NCI-H128 (cell line): ENCODE measurements at regions not wholly inside any gene's neighbourhood (a gene's known extent, or its start where the extent isn't known, plus 50 kb on each side); places are given as distances from the start of the nearest gene placed in this dataset.
A peak's percentile ranks its signal among the peaks of the same experiment; 100 is the strongest.

ENCODE experiments used
- DNase-seq: peaks from one replicate; lab custom pipeline; 2025; ENCODE audit not compliant: unreplicated experiment; lab: John Stamatoyannopoulos, UW

DNA sequence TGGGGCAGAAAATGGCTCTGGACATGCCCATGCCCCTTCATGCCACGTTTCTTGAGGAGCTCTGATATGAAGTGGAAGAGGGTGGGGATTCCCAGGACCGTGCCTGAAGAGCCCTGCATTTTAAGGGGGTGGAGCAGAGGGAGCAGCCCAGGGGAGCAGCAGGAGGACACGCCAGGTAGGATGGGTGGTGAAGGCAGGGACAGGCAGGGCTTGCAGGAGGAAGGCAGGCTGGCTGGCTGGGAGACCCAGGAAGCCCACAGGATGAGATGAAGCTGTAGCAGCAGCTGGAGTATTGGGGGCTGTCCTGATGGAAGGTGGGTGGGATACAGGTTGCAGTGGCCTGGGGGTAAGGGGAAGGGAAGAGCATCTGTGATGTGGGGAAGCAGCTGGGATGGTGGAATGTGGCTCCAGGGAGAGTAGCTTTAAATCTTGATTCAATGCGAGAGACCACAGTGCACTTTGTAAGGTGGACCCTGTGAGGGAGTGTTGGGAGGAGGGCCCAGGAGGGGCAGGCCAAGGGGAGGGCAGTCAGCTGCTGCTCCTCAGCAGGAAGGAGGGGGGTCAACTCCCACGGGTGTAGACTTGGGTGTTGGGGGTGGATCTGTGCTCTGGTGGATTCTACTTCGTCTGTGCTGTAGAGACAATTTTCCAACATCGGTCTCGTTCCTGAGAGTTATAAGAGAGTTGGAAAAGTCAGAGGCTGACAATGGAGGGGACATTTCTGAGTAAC is 242.6 kb upstream of the IRX4 start:
- DNase-seq = no peak

- no peak for DNase-seq
These were observed 241.9 kb upstream of the IRX4 start for GRCh38 chr5:2124434-2125170.

DNA sequence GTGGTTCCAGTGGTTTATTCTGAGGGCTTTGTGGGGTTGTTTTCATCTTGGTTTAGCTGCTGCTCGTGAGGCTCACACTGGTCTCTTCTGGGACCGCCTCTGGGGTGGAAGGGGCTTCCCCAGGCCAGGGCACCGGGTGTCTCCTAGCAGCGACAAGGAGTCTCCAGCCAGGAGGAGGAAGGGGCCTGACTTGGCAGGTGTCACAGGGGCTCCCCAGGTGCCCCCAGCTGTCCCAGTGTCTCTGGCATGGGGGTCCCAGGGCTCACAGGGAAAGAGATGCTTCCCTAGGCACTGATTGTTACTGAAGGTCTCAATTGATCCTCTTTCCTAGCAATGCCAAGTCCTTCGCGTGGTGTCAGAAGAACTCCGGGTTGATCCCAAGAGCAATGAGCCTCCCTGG is 241.1 kb upstream of the IRX4 start:
- no peak for DNase-seq

DNA sequence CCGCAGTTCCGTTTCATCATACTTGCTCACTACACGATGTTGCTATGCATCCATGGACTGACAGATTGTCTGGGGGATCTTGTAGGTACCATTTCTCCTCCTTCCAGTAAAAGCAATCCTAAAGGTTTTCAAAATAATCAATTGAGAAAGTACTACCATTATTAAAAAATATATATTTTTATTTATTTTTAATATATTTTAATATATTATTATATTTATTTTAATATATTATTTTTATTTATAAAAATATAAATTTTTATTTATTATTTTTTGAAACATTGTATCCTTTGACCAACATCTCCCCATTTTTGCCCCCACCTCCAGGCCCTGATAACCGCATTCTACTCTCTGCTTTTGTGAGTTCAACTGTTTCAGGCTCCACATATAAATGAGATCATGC is 237.6 kb upstream of the IRX4 start:
- no peak for DNase-seq

- no peak for DNase-seq
These were observed 236.8 kb upstream of the IRX4 start for GRCh38 chr5:2119573-2119972.

DNA sequence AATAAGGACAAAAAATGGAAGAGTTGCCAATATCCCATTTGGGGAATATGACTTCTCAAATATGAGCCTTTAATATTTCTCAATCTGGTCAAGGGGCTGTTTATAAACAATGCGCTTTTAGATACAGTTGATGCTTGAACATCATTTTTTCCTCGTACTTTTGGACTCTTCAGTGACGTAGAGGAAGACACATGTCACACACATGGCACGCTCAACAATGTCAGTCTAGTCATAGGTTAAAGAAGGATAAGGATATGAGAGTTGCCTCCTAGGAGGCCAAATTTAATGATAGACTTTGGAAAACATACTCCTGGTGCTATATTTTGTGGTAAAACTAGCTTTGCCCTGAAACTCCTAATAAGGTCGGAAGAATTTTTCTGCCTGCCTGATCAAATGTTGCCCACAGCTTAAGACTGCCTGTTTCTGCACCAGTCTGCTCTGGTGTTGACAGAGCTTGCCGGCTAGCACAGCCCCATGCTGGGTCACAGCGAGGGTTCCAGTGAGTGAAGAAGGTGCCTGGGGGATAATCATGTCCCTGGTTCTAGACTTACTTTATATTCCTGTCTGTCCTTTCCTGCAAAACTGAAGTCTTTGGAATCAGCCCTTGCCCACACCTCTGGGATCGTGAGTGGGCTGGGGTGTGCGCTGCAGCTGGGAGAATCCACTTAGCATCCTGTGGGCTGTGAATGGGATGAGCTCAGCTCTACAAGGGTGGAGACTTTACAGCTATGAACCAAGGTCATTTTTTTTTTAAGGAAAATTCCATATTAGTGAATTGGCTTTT is 230.8 kb upstream of the IRX4 start:
- no peak for DNase-seq

DNA sequence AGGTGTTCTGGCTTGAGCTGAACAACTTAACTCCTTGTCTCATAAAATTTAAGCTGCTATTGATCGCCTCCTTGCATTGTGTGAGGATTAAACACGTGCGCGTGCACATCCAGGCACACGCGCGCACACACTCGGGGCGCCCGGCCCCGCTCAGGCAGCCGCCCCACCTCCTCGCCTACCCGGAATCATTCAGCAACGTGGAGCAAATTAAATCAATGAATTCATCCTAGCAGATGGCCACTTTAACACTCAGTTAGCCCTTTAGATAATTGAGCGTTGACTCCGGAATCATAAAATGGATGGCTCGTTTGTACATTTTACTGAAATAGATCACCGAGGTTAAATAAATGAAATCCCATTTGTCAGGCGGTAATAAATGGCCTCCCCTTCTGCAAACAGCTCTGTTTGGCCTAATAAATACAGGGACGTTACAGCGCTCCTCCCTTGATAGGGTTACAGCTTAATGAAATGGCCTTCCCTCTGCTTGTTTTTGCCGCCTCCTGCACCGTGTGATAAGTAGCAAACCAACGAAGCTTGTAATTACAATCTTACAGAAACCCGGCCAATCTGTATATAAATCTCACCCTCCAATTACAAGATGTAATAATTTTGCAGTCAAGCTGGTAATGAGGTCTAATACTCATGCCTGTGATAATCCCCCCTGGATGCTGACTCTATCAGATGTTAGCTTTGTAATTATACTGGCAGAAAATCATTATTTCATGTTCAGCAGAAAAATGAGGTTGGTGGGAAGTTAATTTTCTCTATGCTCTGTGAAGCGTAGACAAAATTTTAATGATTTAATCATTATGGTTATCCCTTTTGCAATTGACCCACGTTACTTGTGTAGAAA is 229.7 kb upstream of the IRX4 start:
- no peak for DNase-seq

- no peak for DNase-seq
These were observed 228.9 kb upstream of the IRX4 start for GRCh38 chr5:2111569-2112105.

DNA sequence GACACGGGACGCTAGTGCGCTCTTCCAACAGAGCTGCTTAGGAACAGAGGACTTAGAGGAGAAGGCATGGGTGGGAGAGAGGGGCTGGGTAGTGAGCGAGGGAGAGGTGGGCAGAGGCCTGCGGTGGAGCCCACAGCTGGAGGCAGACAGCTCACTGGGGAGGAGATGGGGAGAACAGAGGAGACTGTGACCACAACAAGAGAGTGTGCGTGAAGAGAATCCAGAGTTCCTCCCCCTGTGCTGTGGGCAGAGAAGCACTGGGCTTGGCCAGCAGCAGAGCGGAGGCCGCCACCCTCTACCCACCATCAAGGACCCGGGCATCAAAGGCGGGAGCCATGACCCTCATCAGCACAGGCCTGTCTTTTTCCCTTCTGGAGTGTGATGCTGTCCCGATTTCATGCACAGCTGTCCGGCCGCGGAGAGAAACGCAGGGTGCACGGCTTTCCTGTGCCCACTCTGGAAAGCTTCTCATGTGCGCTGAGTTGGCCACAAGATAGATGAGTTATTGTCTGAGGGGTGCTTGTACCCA is 228.3 kb upstream of the IRX4 start:
- no peak for DNase-seq

GRCh38 chr5:2110137-2110933 is 227.6 kb upstream of the IRX4 start:
- DNase-seq = no peak

DNA sequence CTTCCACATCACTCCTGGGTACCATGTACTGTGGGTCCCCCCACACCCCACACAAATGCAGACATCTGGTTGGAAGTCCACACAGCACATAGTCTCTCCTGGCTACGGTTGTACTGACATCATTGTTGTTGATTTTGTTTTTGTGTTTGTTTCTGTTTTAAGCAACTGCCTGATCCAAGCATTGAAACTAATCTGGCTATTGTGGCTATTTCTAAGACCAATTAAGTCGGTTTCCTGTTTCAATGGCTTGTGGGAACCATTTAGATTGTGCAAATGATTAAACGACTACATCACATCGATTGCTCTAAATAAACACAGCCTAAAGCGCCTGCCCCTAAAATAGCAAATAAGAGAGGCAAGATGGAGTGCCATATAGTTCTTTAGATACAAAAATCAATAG is 226.8 kb upstream of the IRX4 start:
- DNase-seq = no peak

DNA sequence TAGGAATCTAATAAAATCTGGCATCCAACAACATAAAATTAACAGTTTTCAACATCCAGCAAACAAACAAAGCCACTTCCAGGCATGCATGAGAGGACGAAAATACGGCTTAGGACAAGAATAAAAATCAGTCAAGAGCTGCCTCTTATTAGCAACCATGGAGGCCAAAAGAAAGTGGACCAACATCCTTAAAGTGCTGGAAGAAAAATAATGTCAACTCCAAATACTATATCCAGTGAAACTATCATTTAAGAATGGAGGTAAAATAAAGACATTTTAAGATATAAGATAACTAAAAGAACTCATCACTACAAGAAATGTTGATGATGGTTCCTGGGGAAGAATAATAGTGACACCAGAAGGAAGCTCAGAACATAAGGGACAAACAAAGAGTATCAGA is 224.0 kb upstream of the IRX4 start:
- DNase-seq = no peak

GRCh38 chr5:2105141-2105540 is 222.4 kb upstream of the IRX4 start:
- no peak for DNase-seq

GRCh38 chr5:2103940-2104339 is 221.2 kb upstream of the IRX4 start:
- peak; percentile 23 for DNase-seq

GRCh38 chr5:2102819-2103776 is 220.4 kb upstream of the IRX4 start:
- DNase-seq = no peak

DNA sequence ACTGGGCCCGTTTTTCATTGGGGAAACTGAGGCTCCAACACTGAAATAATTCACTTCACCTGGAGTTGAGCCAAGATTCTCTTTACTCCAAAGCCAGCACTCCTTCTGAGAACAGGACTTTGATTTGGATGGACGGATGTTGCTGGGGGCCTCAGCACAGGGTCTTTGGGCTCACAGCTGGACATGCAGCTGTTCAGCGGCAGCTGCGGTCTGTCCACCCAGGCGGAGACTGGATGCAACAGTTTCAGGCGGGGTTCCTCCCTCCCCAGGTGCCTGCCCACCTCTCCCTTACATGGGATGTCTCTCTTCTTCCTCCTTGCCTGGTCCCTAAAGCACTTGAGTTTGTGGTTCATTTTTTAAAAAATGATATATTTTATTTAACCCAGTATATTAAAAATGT is 219.0 kb upstream of the IRX4 start:
- DNase-seq = no peak

DNA sequence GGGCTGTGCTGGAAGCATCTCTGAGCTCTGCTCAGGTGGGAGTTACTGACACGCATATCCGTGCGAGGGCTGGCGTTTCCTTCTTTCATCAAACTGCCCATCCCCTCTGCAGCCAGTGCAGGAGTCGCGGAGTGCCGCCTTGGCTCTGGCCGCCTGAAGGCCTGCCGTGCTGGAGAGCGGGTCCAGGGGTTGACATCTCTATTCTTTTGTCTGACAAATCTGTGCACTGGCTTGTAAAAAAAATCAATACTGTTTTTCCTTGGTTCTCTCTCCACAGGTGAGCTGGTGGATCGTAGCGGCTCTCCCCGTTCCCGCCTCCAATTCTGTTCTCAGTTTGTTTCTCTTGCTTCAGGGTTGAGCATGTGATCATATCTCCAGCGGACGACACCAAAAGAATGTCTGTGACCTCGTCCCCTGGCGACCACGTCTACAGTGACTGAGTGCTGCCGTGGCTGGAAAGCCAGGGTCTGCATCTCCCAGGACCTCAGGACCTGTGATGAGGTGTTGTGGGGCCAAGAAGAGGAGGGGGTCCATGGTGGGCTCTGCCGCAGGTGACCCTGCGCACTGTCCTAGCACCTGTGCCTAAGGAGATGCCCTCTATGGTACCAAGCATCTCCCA is 214.3 kb upstream of the IRX4 start:
- no peak for DNase-seq

- DNase-seq = no peak
These were observed 212.3 kb upstream of the IRX4 start for GRCh38 chr5:2095011-2095410.
